Kidney (tissue), 13 donors: ENCODE measurements at regions not wholly inside any gene's neighbourhood (a gene's known extent, or its start where the extent isn't known, plus 50 kb on each side); places are given as distances from the start of the nearest gene placed in this dataset.
"Not testable (repeated sequence)": the region's sequence is repeated elsewhere in the genome, so short reads cannot be mapped to it uniquely, and the experiment has no call there.

Experiments
- DNase-seq, 5 donors: peaks; one replicate each; pipeline ENCODE4 v3.0.0-alpha.2; 2013 to 2020
- FAIRE-seq: peaks from 2 replicates; lab custom pipeline; 2012; peaks lifted over from hg19 to GRCh38; lab: Jason Lieb, UNC
- H3K27ac ChIP-seq, 2 donors: one replicate each; pipeline ENCODE4 v1.7.0; 2013; ENCODE audit warnings: low read depth in 2 of 2, low read length in 2 of 2, inconsistent platforms in 1 of 2
- H3K27me3 ChIP-seq: one replicate; pipeline ENCODE4 v1.7.1; 2013; ENCODE audit warnings: low read length, inconsistent platforms; ENCODE audit not compliant: control insufficient read depth, insufficient read depth
- H3K36me3 ChIP-seq, 3 donors: one replicate each; pipeline versions ENCODE4 v1.7.0 to v1.7.1; 2013; ENCODE audit warnings: low read length in 3 of 3, control low read depth in 1 of 3, inconsistent platforms in 1 of 3; ENCODE audit not compliant: insufficient read depth in 3 of 3, control insufficient read depth in 2 of 3
- H3K4me1 ChIP-seq, 3 donors: one replicate each; pipeline versions ENCODE4 v1.7.0 to v1.7.1; 2013; ENCODE audit warnings: low read length in 3 of 3, inconsistent platforms in 1 of 3, low read depth in 1 of 3; ENCODE audit not compliant: control insufficient read depth in 2 of 3, insufficient read depth in 2 of 3
- H3K4me3 ChIP-seq, 3 donors: one replicate each; pipeline versions ENCODE4 v1.7.0 to v1.8.1; 2013; ENCODE audit warnings: low read length in 3 of 3, control low read depth in 1 of 3, inconsistent platforms in 1 of 3
- H3K9ac ChIP-seq, 3 donors: one replicate each; pipeline versions ENCODE4 v1.7.0 to v1.7.1; 2013; ENCODE audit warnings: low read length in 3 of 3, control low read depth in 1 of 3, inconsistent platforms in 1 of 3
- H3K9me3 ChIP-seq, 3 donors: one replicate each; pipeline versions ENCODE4 v1.7.0 to v1.7.1; 2013; ENCODE audit warnings: low read length in 3 of 3, control low read depth in 1 of 3, inconsistent platforms in 1 of 3; ENCODE audit not compliant: control insufficient read depth in 2 of 3, insufficient read depth in 1 of 3
- CTCF ChIP-seq: IDR thresholded peaks from 3 replicates; pipeline ENCODE4 v1.5.1; 2012; ENCODE audit warnings: mild to moderate bottlenecking, moderate library complexity, borderline replicate concordance; ENCODE audit not compliant: insufficient read depth; ENCODE audit errors: extremely low read depth
- intact Hi-C: fragments of 100-400 bp; cut with DNase I; formaldehyde crosslinking; loops from one replicate; pipeline ENCODE4 v1.11.1; 2022
- donor health status: control.
- donor health status: control.
- donor health status: control.
- donor health status: control.
- donor health status: control.
- donor health status: DM: yes; HTN: yes; CAD: no.
- donor health status: Normal renal cell carcinoma (clear cell type).

- no peaks in the 10 kb centered on the region for H3K27me3 ChIP-seq
Observed at GRCh38 chr9:22650145-22650544, 203.5 kb downstream of the DMRTA1 start.

GRCh38 chr9:22650946-22651345 lies 204.3 kb downstream of the DMRTA1 start:
- no peak for TF ChIP-seq CTCF
- no peaks in the 10 kb centered on the region for H3K27me3 ChIP-seq
- H3K9me3 ChIP-seq = no peaks in the 10 kb centered on the region
- FAIRE-seq (no peak), DNase-seq (no peak)
- no peak overlapping the region for H3K27ac ChIP-seq
- H3K4me3 ChIP-seq = no peak overlapping the region
- H3K9ac ChIP-seq = no peak overlapping the region
- intact Hi-C loops = no loop called here
- no peaks in the 10 kb centered on the region for H3K4me1 ChIP-seq
- H3K36me3 ChIP-seq = no peaks in the 10 kb centered on the region

More at GRCh38 chr9:22650145-22650544, 203.5 kb downstream of the DMRTA1 start:
- no peak overlapping the region for H3K9ac ChIP-seq
- no peak for TF ChIP-seq CTCF
- H3K9me3 ChIP-seq = no peaks in the 10 kb centered on the region
- H3K4me3 ChIP-seq = no peak overlapping the region
- no peak overlapping the region for H3K27ac ChIP-seq
- FAIRE-seq = no peak
- no peaks in the 10 kb centered on the region for H3K4me1 ChIP-seq
- no peak for DNase-seq
- intact Hi-C loops = no loop called here
- H3K36me3 ChIP-seq = no peaks in the 10 kb centered on the region

- Histone ChIP-seq H3K4me3 (no peak overlapping the region), H3K36me3 (no peaks in the 10 kb centered on the region), H3K27ac (no peak overlapping the region), H3K27me3 (no peaks in the 10 kb centered on the region), H3K9ac (no peak overlapping the region), H3K9me3 (no peaks in the 10 kb centered on the region), H3K4me1 (no peaks in the 10 kb centered on the region)
- FAIRE-seq (no peak), DNase-seq (no peak)
- intact Hi-C loops = no loop called here
- TF ChIP-seq CTCF = no peak
Observed at GRCh38 chr9:22654833-22655232, 208.2 kb downstream of the DMRTA1 start.

- no peaks in the 10 kb centered on the region for H3K4me1 ChIP-seq
- intact Hi-C loops = no loop called here
- H3K36me3 ChIP-seq = no peaks in the 10 kb centered on the region
- FAIRE-seq (no peak), DNase-seq (no peak)
- H3K9me3 ChIP-seq = no peaks in the 10 kb centered on the region
- no peak for TF ChIP-seq CTCF
- no peak overlapping the region for H3K27ac ChIP-seq
- H3K9ac ChIP-seq = no peak overlapping the region
- no peak overlapping the region for H3K4me3 ChIP-seq
- H3K27me3 ChIP-seq = no peaks in the 10 kb centered on the region
Observed at GRCh38 chr9:22657713-22658112, 211.1 kb downstream of the DMRTA1 start.

GRCh38 chr9:22658484-22658883 lies 211.9 kb downstream of the DMRTA1 start:
- H3K4me3 ChIP-seq, H3K9ac ChIP-seq, H3K36me3 ChIP-seq, H3K27ac ChIP-seq, H3K4me1 ChIP-seq, intact Hi-C loops, H3K9me3 ChIP-seq, FAIRE-seq, DNase-seq, H3K27me3 ChIP-seq: not testable (repeated sequence)
